ENCODE measurements at regions not wholly inside any gene's neighbourhood (a gene's known extent, or its start where the extent isn't known, plus 50 kb on each side); places are given as distances from the start of the nearest gene placed in this dataset.

- Histone ChIP-seq H3K36me3 (ENCODE audit: control insufficient read depth in 2 of 2, insufficient read depth in 2 of 2, low read length in 1 of 2) (no peaks in the 10 kb centered on the region), H3K4me3 (ENCODE audit: low read depth in 1 of 2, low read length in 2 of 2) (no peak overlapping the region), H3K27me3 (ENCODE audit: control insufficient read depth in 1 of 2, insufficient read depth in 2 of 2, low read length in 2 of 2) (no peaks in the 10 kb centered on the region), H3K9me3 (ENCODE audit: control insufficient read depth in 2 of 2, insufficient read depth in 1 of 2, low read depth in 1 of 2, low read length in 1 of 2) (peaks cover 0 to 4% of the 10 kb centered on the region in 2 donors), H3K27ac (ENCODE audit: low read depth in 2 of 2, low read length in 1 of 2) (no peak overlapping the region), H3K4me1 (ENCODE audit: control insufficient read depth in 2 of 2, insufficient read depth in 2 of 2, low read length in 1 of 2) (no peaks in the 10 kb centered on the region)
- WGBS, 2 donors: 48 to 50% methylated on average over 2 of the region's 2 CpGs
These were observed 1151.2 kb upstream of the EYS start for GRCh38 chr6:66858196-66858595.

- H3K27me3 ChIP-seq (ENCODE audit: control insufficient read depth in 1 of 2, insufficient read depth in 2 of 2, low read length in 2 of 2): no peaks in the 10 kb centered on the region
- H3K4me1 ChIP-seq (ENCODE audit: control insufficient read depth in 2 of 2, insufficient read depth in 2 of 2, low read length in 1 of 2): no peaks in the 10 kb centered on the region
- no peak overlapping the region for H3K27ac ChIP-seq (ENCODE audit: low read depth in 2 of 2, low read length in 1 of 2)
- H3K36me3 ChIP-seq (ENCODE audit: control insufficient read depth in 2 of 2, insufficient read depth in 2 of 2, low read length in 1 of 2): no peaks in the 10 kb centered on the region
- peaks cover 0 to 4% of the 10 kb centered on the region in 2 donors for H3K9me3 ChIP-seq (ENCODE audit: control insufficient read depth in 2 of 2, insufficient read depth in 1 of 2, low read depth in 1 of 2, low read length in 1 of 2)
- no peak overlapping the region for H3K4me3 ChIP-seq (ENCODE audit: low read depth in 1 of 2, low read length in 2 of 2)
These were observed 1147.0 kb upstream of the EYS start for GRCh38 chr6:66854014-66854413.

GRCh38 chr6:66851930-66852329 is 1144.9 kb upstream of the EYS start:
- Histone ChIP-seq H3K4me1 (ENCODE audit: control insufficient read depth in 2 of 2, insufficient read depth in 2 of 2, low read length in 1 of 2) (no peaks in the 10 kb centered on the region), H3K4me3 (ENCODE audit: low read depth in 1 of 2, low read length in 2 of 2) (no peak overlapping the region), H3K36me3 (ENCODE audit: control insufficient read depth in 2 of 2, insufficient read depth in 2 of 2, low read length in 1 of 2) (no peaks in the 10 kb centered on the region), H3K27me3 (ENCODE audit: control insufficient read depth in 1 of 2, insufficient read depth in 2 of 2, low read length in 2 of 2) (no peaks in the 10 kb centered on the region), H3K9me3 (ENCODE audit: control insufficient read depth in 2 of 2, insufficient read depth in 1 of 2, low read depth in 1 of 2, low read length in 1 of 2) (peaks cover 0 to 2% of the 10 kb centered on the region in 2 donors), H3K27ac (ENCODE audit: low read depth in 2 of 2, low read length in 1 of 2) (no peak overlapping the region)
- WGBS, 2 donors: 54 to 67% methylated on average over 3 of the region's 3 CpGs

DNA sequence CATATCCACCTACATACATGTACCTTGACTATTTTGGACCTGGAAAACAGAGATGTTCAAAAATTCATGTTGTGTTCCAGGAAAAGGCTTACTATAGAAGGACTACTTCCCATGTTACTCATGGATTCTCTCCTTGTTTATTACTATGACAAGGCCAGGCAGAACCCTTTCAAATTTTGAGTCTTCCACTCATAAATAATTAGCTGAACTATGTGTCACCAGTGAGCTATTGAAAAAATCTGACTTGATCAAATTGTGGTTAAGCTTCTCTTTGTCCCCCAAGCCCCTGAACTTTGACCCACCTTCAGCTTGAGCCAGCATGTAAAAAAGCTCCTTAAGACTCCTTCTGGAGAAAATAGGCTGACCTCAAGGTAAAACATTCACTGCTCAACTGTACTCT is 1142.8 kb upstream of the EYS start:
- Histone ChIP-seq H3K36me3 (ENCODE audit: control insufficient read depth in 2 of 2, insufficient read depth in 2 of 2, low read length in 1 of 2) (no peaks in the 10 kb centered on the region), H3K27ac (ENCODE audit: low read depth in 2 of 2, low read length in 1 of 2) (no peak overlapping the region), H3K4me1 (ENCODE audit: control insufficient read depth in 2 of 2, insufficient read depth in 2 of 2, low read length in 1 of 2) (no peaks in the 10 kb centered on the region), H3K4me3 (ENCODE audit: low read depth in 1 of 2, low read length in 2 of 2) (no peak overlapping the region), H3K9me3 (ENCODE audit: control insufficient read depth in 2 of 2, insufficient read depth in 1 of 2, low read depth in 1 of 2, low read length in 1 of 2) (no peaks in the 10 kb centered on the region), H3K27me3 (ENCODE audit: control insufficient read depth in 1 of 2, insufficient read depth in 2 of 2, low read length in 2 of 2) (no peaks in the 10 kb centered on the region)

GRCh38 chr6:66848244-66848953 is 1141.4 kb upstream of the EYS start:
- Histone ChIP-seq H3K36me3 (ENCODE audit: control insufficient read depth in 2 of 2, insufficient read depth in 2 of 2, low read length in 1 of 2) (no peaks in the 10 kb centered on the region), H3K4me1 (ENCODE audit: control insufficient read depth in 2 of 2, insufficient read depth in 2 of 2, low read length in 1 of 2) (no peaks in the 10 kb centered on the region), H3K9me3 (ENCODE audit: control insufficient read depth in 2 of 2, insufficient read depth in 1 of 2, low read depth in 1 of 2, low read length in 1 of 2) (no peaks in the 10 kb centered on the region), H3K27ac (ENCODE audit: low read depth in 2 of 2, low read length in 1 of 2) (no peak overlapping the region), H3K4me3 (ENCODE audit: low read depth in 1 of 2, low read length in 2 of 2) (no peak overlapping the region), H3K27me3 (ENCODE audit: control insufficient read depth in 1 of 2, insufficient read depth in 2 of 2, low read length in 2 of 2) (no peaks in the 10 kb centered on the region)
- 41 to 53% methylated on average over 3 of the region's 3 CpGs for WGBS, 2 donors

- H3K27me3 ChIP-seq (ENCODE audit: control insufficient read depth in 1 of 2, insufficient read depth in 2 of 2, low read length in 2 of 2): no peaks in the 10 kb centered on the region
- no peak overlapping the region for H3K27ac ChIP-seq (ENCODE audit: low read depth in 2 of 2, low read length in 1 of 2)
- 75 to 78% methylated on average over 5 of the region's 5 CpGs for WGBS, 2 donors
- H3K36me3 ChIP-seq (ENCODE audit: control insufficient read depth in 2 of 2, insufficient read depth in 2 of 2, low read length in 1 of 2): no peaks in the 10 kb centered on the region
- no peaks in the 10 kb centered on the region for H3K9me3 ChIP-seq (ENCODE audit: control insufficient read depth in 2 of 2, insufficient read depth in 1 of 2, low read depth in 1 of 2, low read length in 1 of 2)
- H3K4me1 ChIP-seq (ENCODE audit: control insufficient read depth in 2 of 2, insufficient read depth in 2 of 2, low read length in 1 of 2): no peaks in the 10 kb centered on the region
- H3K4me3 ChIP-seq (ENCODE audit: low read depth in 1 of 2, low read length in 2 of 2): no peak overlapping the region
These were observed 1131.7 kb upstream of the EYS start for GRCh38 chr6:66838764-66839163.

- Histone ChIP-seq H3K36me3 (ENCODE audit: control insufficient read depth in 2 of 2, insufficient read depth in 2 of 2, low read length in 1 of 2) (no peaks in the 10 kb centered on the region), H3K4me1 (ENCODE audit: control insufficient read depth in 2 of 2, insufficient read depth in 2 of 2, low read length in 1 of 2) (no peaks in the 10 kb centered on the region), H3K27me3 (ENCODE audit: control insufficient read depth in 1 of 2, insufficient read depth in 2 of 2, low read length in 2 of 2) (no peaks in the 10 kb centered on the region), H3K27ac (ENCODE audit: low read depth in 2 of 2, low read length in 1 of 2) (no peak overlapping the region), H3K4me3 (ENCODE audit: low read depth in 1 of 2, low read length in 2 of 2) (no peak overlapping the region), H3K9me3 (ENCODE audit: control insufficient read depth in 2 of 2, insufficient read depth in 1 of 2, low read depth in 1 of 2, low read length in 1 of 2) (no peaks in the 10 kb centered on the region)
- 70 to 71% methylated on average over 3 of the region's 3 CpGs for WGBS, 2 donors
These were observed 1118.5 kb upstream of the EYS start for GRCh38 chr6:66825539-66825938.

DNA sequence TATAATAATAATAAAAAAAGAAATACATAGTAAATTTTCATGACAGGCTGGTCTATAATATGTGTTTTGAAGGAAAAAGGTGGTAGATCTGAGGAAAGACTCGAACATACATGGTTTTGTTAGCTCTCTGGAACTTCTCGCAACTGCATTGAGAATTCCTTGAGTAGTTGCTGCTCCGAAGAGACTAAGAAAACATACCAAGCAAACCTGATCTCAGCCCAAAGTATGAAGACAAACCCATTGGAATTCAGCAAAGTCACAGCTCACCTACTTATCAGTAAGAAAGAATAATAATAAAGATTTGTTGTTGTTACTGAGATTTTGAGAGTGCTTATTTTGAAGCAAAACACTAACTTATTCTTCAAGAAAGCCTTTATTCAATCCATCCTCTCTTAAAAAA is 1107.1 kb upstream of the EYS start:
- no peaks in the 10 kb centered on the region for H3K36me3 ChIP-seq (ENCODE audit: control insufficient read depth in 2 of 2, insufficient read depth in 2 of 2, low read length in 1 of 2)
- H3K27me3 ChIP-seq (ENCODE audit: control insufficient read depth in 1 of 2, insufficient read depth in 2 of 2, low read length in 2 of 2): no peaks in the 10 kb centered on the region
- no peak overlapping the region for H3K27ac ChIP-seq (ENCODE audit: low read depth in 2 of 2, low read length in 1 of 2)
- 59 to 66% methylated on average over 3 of the region's 3 CpGs for WGBS, 2 donors
- no peak overlapping the region for H3K4me3 ChIP-seq (ENCODE audit: low read depth in 1 of 2, low read length in 2 of 2)
- no peaks in the 10 kb centered on the region for H3K9me3 ChIP-seq (ENCODE audit: control insufficient read depth in 2 of 2, insufficient read depth in 1 of 2, low read depth in 1 of 2, low read length in 1 of 2)
- no peaks in the 10 kb centered on the region for H3K4me1 ChIP-seq (ENCODE audit: control insufficient read depth in 2 of 2, insufficient read depth in 2 of 2, low read length in 1 of 2)

DNA sequence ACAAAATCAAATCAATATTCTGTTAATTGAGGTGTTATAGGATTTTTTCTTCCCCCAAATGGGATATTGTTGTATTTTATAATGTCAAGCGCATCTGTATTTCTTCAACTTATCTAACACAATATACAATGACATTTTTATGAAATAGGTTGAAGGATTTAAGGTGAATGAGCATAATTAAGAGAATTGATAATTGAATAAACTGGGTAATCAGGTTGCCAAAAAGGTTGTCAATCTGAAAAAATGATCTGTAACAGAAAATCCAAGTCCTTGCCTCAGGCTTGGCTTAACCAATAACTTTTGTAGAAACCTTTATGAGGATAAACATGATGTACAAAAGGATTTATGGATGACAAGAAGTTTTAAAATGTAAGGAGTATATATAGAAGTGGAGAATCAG is 1101.7 kb upstream of the EYS start:
- WGBS, 2 donors: 90 to 100% methylated on average over 1 of the region's 1 CpG
- no peak overlapping the region for H3K27ac ChIP-seq (ENCODE audit: low read depth in 2 of 2, low read length in 1 of 2)
- no peaks in the 10 kb centered on the region for H3K4me1 ChIP-seq (ENCODE audit: control insufficient read depth in 2 of 2, insufficient read depth in 2 of 2, low read length in 1 of 2)
- no peaks in the 10 kb centered on the region for H3K9me3 ChIP-seq (ENCODE audit: control insufficient read depth in 2 of 2, insufficient read depth in 1 of 2, low read depth in 1 of 2, low read length in 1 of 2)
- no peaks in the 10 kb centered on the region for H3K27me3 ChIP-seq (ENCODE audit: control insufficient read depth in 1 of 2, insufficient read depth in 2 of 2, low read length in 2 of 2)
- no peaks in the 10 kb centered on the region for H3K36me3 ChIP-seq (ENCODE audit: control insufficient read depth in 2 of 2, insufficient read depth in 2 of 2, low read length in 1 of 2)
- no peak overlapping the region for H3K4me3 ChIP-seq (ENCODE audit: low read depth in 1 of 2, low read length in 2 of 2)

DNA sequence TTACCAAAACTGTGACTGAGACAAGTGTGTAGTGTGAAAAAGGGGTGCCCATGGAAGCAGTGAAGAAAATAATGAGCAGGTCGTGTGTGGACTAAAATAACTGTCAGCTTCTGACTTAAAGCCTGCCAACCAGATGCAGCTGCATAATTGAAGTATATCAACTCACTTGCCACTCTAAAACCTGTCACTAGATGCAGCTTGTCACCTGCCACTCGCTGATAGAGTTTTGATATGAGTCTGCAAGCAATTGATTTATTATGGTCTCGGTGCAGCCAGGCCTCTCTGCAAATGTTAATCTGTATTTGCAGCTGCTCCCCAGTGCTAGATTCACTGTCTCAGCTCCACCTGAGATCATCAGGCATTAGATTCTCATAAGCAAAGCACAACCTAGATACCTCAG is 1090.0 kb upstream of the EYS start:
- Histone ChIP-seq H3K36me3 (ENCODE audit: control insufficient read depth in 2 of 2, insufficient read depth in 2 of 2, low read length in 1 of 2) (no peaks in the 10 kb centered on the region), H3K27ac (ENCODE audit: low read depth in 2 of 2, low read length in 1 of 2) (no peak overlapping the region), H3K4me1 (ENCODE audit: control insufficient read depth in 2 of 2, insufficient read depth in 2 of 2, low read length in 1 of 2) (no peaks in the 10 kb centered on the region), H3K4me3 (ENCODE audit: low read depth in 1 of 2, low read length in 2 of 2) (no peak overlapping the region), H3K9me3 (ENCODE audit: control insufficient read depth in 2 of 2, insufficient read depth in 1 of 2, low read depth in 1 of 2, low read length in 1 of 2) (peaks cover 0 to 2% of the 10 kb centered on the region in 2 donors), H3K27me3 (ENCODE audit: control insufficient read depth in 1 of 2, insufficient read depth in 2 of 2, low read length in 2 of 2) (no peaks in the 10 kb centered on the region)
- WGBS, 2 donors: 47 to 48% methylated on average over 3 of the region's 3 CpGs

Data from esophagus (tissue), 2 donors.